Stomach (tissue), 8 donors: ENCODE measurements at regions not wholly inside any gene's neighbourhood (a gene's known extent, or its start where the extent isn't known, plus 50 kb on each side); places are given as distances from the start of the nearest gene placed in this dataset.
"Not testable (repeated sequence)": the region's sequence is repeated elsewhere in the genome, so short reads cannot be mapped to it uniquely, and the experiment has no call there.

Source experiments
- DNase-seq, 2 donors: peaks; one replicate each; pipeline versions ENCODE4 v3.0.0 to v3.0.0-alpha.2; 2013 to 2019
- H3K27ac ChIP-seq, 5 donors: fragments of 200-600 bp in 4 of 5; sonication (generic) in 4 of 5; one replicate each; pipeline ENCODE4 v1.5.1; 2013 to 2019; ENCODE audit warnings: mild to moderate bottlenecking in 1 of 5, moderate library complexity in 1 of 5
- H3K27me3 ChIP-seq, 3 donors: fragments of 200-600 bp; sonication (generic); one replicate each; pipeline ENCODE4 v1.5.1; 2017 to 2019; ENCODE audit warnings: mixed run types in 1 of 3
- H3K36me3 ChIP-seq, 4 donors: fragments of 200-600 bp; sonication (generic); 1 replicate in 3 of 4; 2 replicates in 1 of 4; pipeline ENCODE4 v1.5.1; 2016 to 2019
- H3K4me1 ChIP-seq, 4 donors: fragments of 200-600 bp; sonication (generic); one replicate each; pipeline ENCODE4 v1.5.1; 2016 to 2019
- H3K4me3 ChIP-seq, 4 donors: fragments of 200-600 bp; sonication (generic) in 3 of 4; one replicate each; pipeline ENCODE4 v1.5.1; 2016 to 2019; ENCODE audit warnings: mild to moderate bottlenecking in 1 of 4
- H3K9me3 ChIP-seq, 4 donors: fragments of 200-600 bp; sonication (generic); one replicate each; pipeline ENCODE4 v1.5.1; 2016 to 2019
- CTCF ChIP-seq, 7 experiments: fragments of 450-650 bp in 4 of 7; fragments of 200-600 bp in 3 of 7; sonication (generic) in 3 of 7; IDR thresholded peaks; one replicate each; pipeline ENCODE4 v1.5.1; 2016 to 2019; ENCODE audit warnings: antibody characterized with exemption in 7 of 7, control low read depth in 2 of 7, mild to moderate bottlenecking in 1 of 7
- EP300 ChIP-seq: sonication (generic); formaldehyde crosslinking; IDR thresholded peaks from one replicate; pipeline ENCODE4 v1.6.1; 2017; ENCODE audit warnings: antibody characterized with exemption
- POLR2A ChIP-seq, 4 donors: fragments of 450-650 bp; IDR thresholded peaks; one replicate each; pipeline ENCODE4 v1.6.1; 2016; ENCODE audit warnings: antibody characterized with exemption in 4 of 4, control low read depth in 2 of 4, mild to moderate bottlenecking in 1 of 4, moderate library complexity in 1 of 4
- POLR2AphosphoS5 ChIP-seq, 3 donors: sonication (generic); formaldehyde crosslinking; IDR thresholded peaks; one replicate each; pipeline ENCODE4 v1.6.1; 2016; ENCODE audit warnings: antibody characterized with exemption in 3 of 3
- WGBS, 5 donors: extraction: QIAGEN DNeasy Blood & Tissue Kit in 3 of 5; methylation state at CpG; one replicate each; pipeline versions ENCODE4 v1.1.5 to v1.1.7; 2013 to 2018; 5-methylcytosine and 5-hydroxymethylcytosine counted together
- intact Hi-C: fragments of 100-400 bp; cut with DNase I; formaldehyde crosslinking; loops from one replicate; pipeline ENCODE4 v1.15.1; 2023; ENCODE audit warnings: low total_unique reads
- donor health status: healthy with polysubstance abuse.
- donor health status: Bipolar disorder and iron deficiency.
- donor health status: healthy.

GRCh38 chr13:105684216-105684615, 851.2 kb downstream of the EFNB2 start:
- intact Hi-C loops, result no loop called here

GRCh38 chr13:105679838-105680237, 855.6 kb downstream of the EFNB2 start:
- no peak overlapping the region for H3K4me3 ChIP-seq
- H3K4me1 ChIP-seq, result no peaks in the 10 kb centered on the region
- no peaks in the 10 kb centered on the region for H3K36me3 ChIP-seq
- no peak overlapping the region for H3K27ac ChIP-seq
- DNase-seq, result no peak
- 81 to 92% (median 92%) methylated on average over 4 of the region's 4 CpGs for WGBS, 5 donors
- intact Hi-C loops, result no loop called here
- no peaks in the 10 kb centered on the region for H3K9me3 ChIP-seq
- no peaks in the 10 kb centered on the region for H3K27me3 ChIP-seq
- TF ChIP-seq POLR2A (IDR thresholded peaks at IDR 0.05), result no peak
- TF ChIP-seq EP300, result no peak
- TF ChIP-seq CTCF (IDR thresholded peaks at IDR 0.05), result no peak

More at GRCh38 chr13:105684216-105684615, 851.2 kb downstream of the EFNB2 start:
- Histone ChIP-seq H3K36me3 (no peaks in the 10 kb centered on the region), H3K9me3 (no peaks in the 10 kb centered on the region), H3K27ac (no peak overlapping the region), H3K4me1 (no peaks in the 10 kb centered on the region), H3K27me3 (no peaks in the 10 kb centered on the region), H3K4me3 (no peak overlapping the region)
- no peak for DNase-seq
- WGBS, 5 donors, result 73 to 87% (median 83%) methylated on average over 3 of the region's 3 CpGs
- no peak for TF ChIP-seq POLR2AphosphoS5 (IDR thresholded peaks at IDR 0.05)
- no peak for TF ChIP-seq CTCF (IDR thresholded peaks at IDR 0.05)
- TF ChIP-seq POLR2A (IDR thresholded peaks at IDR 0.05), result no peak
- TF ChIP-seq EP300, result no peak

- TF ChIP-seq EP300 (no peak), CTCF (IDR thresholded peaks at IDR 0.05) (no peak), POLR2A (IDR thresholded peaks at IDR 0.05) (no peak), POLR2AphosphoS5 (IDR thresholded peaks at IDR 0.05) (no peak)
- WGBS, 5 donors, result 51 to 78% (median 59%) methylated on average over 1 of the region's 1 CpG
- H3K9me3 ChIP-seq, result no peaks in the 10 kb centered on the region
- H3K27ac ChIP-seq, result no peak overlapping the region
- no peaks in the 10 kb centered on the region for H3K4me1 ChIP-seq
- no peaks in the 10 kb centered on the region for H3K27me3 ChIP-seq
- no peak overlapping the region for H3K4me3 ChIP-seq
- no peak for DNase-seq
- intact Hi-C loops, result no loop called here
- no peaks in the 10 kb centered on the region for H3K36me3 ChIP-seq
Measured at GRCh38 chr13:105678072-105678471, 857.4 kb downstream of the EFNB2 start.

GRCh38 chr13:105672881-105673280, 862.6 kb downstream of the EFNB2 start:
- WGBS, 5 donors, result 73 to 88% (median 84%) methylated on average over 4 of the region's 4 CpGs
- Histone ChIP-seq H3K27ac (no peak overlapping the region), H3K4me1 (no peaks in the 10 kb centered on the region), H3K4me3 (no peak overlapping the region), H3K27me3 (no peaks in the 10 kb centered on the region), H3K9me3 (no peaks in the 10 kb centered on the region), H3K36me3 (no peaks in the 10 kb centered on the region)
- DNase-seq, result no peak
- TF ChIP-seq POLR2A (IDR thresholded peaks at IDR 0.05) (no peak), EP300 (no peak), CTCF (IDR thresholded peaks at IDR 0.05) (no peak), POLR2AphosphoS5 (IDR thresholded peaks at IDR 0.05) (no peak)
- intact Hi-C loops, result no loop called here

GRCh38 chr13:105671131-105671530, 864.3 kb downstream of the EFNB2 start:
- DNase-seq, H3K4me3 ChIP-seq, H3K4me1 ChIP-seq, intact Hi-C loops, H3K9me3 ChIP-seq, H3K27me3 ChIP-seq, H3K27ac ChIP-seq, H3K36me3 ChIP-seq: not testable (repeated sequence)
- WGBS, 5 donors, result 90 to 97% (median 94%) methylated on average over 9 of the region's 9 CpGs
